Stomach (tissue), 8 donors: ENCODE measurements at regions not wholly inside any gene's neighbourhood (a gene's known extent, or its start where the extent isn't known, plus 50 kb on each side); places are given as distances from the start of the nearest gene placed in this dataset.

ENCODE experiments used
- DNase-seq, 2 donors: peaks; one replicate each; pipeline versions ENCODE4 v3.0.0 to v3.0.0-alpha.2; 2013 to 2019
- H3K27ac ChIP-seq, 5 donors: fragments of 200-600 bp in 4 of 5; sonication (generic) in 4 of 5; one replicate each; pipeline ENCODE4 v1.5.1; 2013 to 2019; ENCODE audit warnings: mild to moderate bottlenecking in 1 of 5, moderate library complexity in 1 of 5
- H3K27me3 ChIP-seq, 3 donors: fragments of 200-600 bp; sonication (generic); one replicate each; pipeline ENCODE4 v1.5.1; 2017 to 2019; ENCODE audit warnings: mixed run types in 1 of 3
- H3K36me3 ChIP-seq, 4 donors: fragments of 200-600 bp; sonication (generic); 1 replicate in 3 of 4; 2 replicates in 1 of 4; pipeline ENCODE4 v1.5.1; 2016 to 2019
- H3K4me1 ChIP-seq, 4 donors: fragments of 200-600 bp; sonication (generic); one replicate each; pipeline ENCODE4 v1.5.1; 2016 to 2019
- H3K4me3 ChIP-seq, 4 donors: fragments of 200-600 bp; sonication (generic) in 3 of 4; one replicate each; pipeline ENCODE4 v1.5.1; 2016 to 2019; ENCODE audit warnings: mild to moderate bottlenecking in 1 of 4
- H3K9me3 ChIP-seq, 4 donors: fragments of 200-600 bp; sonication (generic); one replicate each; pipeline ENCODE4 v1.5.1; 2016 to 2019
- EP300 ChIP-seq: sonication (generic); formaldehyde crosslinking; IDR thresholded peaks from one replicate; pipeline ENCODE4 v1.6.1; 2017; ENCODE audit warnings: antibody characterized with exemption
- POLR2A ChIP-seq, 4 donors: fragments of 450-650 bp; IDR thresholded peaks; one replicate each; pipeline ENCODE4 v1.6.1; 2016; ENCODE audit warnings: antibody characterized with exemption in 4 of 4, control low read depth in 2 of 4, mild to moderate bottlenecking in 1 of 4, moderate library complexity in 1 of 4
- POLR2AphosphoS5 ChIP-seq, 3 donors: sonication (generic); formaldehyde crosslinking; IDR thresholded peaks; one replicate each; pipeline ENCODE4 v1.6.1; 2016; ENCODE audit warnings: antibody characterized with exemption in 3 of 3
- WGBS, 5 donors: extraction: QIAGEN DNeasy Blood & Tissue Kit in 3 of 5; methylation state at CpG; one replicate each; pipeline versions ENCODE4 v1.1.5 to v1.1.7; 2013 to 2018; 5-methylcytosine and 5-hydroxymethylcytosine counted together
- intact Hi-C: fragments of 100-400 bp; cut with DNase I; formaldehyde crosslinking; loops from one replicate; pipeline ENCODE4 v1.15.1; 2023; ENCODE audit warnings: low total_unique reads
- TF ChIP-seq, protein P1 (sequence below), 7 experiments: fragments of 450-650 bp in 4 of 7; fragments of 200-600 bp in 3 of 7; sonication (generic) in 3 of 7; IDR thresholded peaks; one replicate each; pipeline ENCODE4 v1.5.1; 2016 to 2019; ENCODE audit warnings: antibody characterized with exemption in 7 of 7, control low read depth in 2 of 7, mild to moderate bottlenecking in 1 of 7
- donor health status: healthy with polysubstance abuse.
- donor health status: Bipolar disorder and iron deficiency.
- donor health status: healthy.

DNA sequence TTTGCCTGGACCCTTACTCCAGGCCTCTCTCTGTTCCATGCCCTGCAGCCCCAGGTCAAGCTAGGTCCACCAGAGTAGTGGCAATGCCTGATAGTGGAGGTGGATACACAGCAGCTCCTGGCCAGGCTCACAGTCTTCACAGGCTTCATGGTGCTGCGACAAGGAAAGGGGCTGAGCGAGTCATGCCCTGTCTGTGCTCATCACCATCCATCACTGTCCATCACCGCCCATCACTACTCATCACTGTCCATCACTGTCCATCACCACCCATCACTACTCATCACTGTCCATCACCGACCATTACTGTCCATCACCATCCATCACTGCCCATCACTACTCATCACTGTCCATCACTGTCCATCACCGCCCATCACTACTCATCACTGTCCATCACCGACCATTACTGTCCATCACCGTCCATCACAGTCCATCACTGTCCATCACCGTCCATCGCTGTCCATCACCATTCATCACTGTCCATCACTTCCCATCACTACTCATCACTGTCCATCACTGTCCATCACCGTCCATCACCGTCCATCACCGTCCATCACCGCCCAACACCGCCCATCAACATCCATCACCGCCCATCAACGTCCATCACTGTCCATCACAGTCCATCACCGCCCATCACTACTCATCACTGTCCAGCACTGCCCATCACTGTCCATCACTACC, 57.1 kb upstream of the OTOS start:
- no peaks in the 10 kb centered on the region for H3K36me3 ChIP-seq
- intact Hi-C loops = no loop called here
- no peak overlapping the region for H3K27ac ChIP-seq
- H3K9me3 ChIP-seq = no peaks in the 10 kb centered on the region
- peak in 1 of 2 donors; percentile 15 for DNase-seq
- peaks cover 0 to 56% (median 4%) of the 10 kb centered on the region in 3 donors for H3K27me3 ChIP-seq
- no peaks in the 10 kb centered on the region for H3K4me1 ChIP-seq
- TF ChIP-seq, protein P1, sequence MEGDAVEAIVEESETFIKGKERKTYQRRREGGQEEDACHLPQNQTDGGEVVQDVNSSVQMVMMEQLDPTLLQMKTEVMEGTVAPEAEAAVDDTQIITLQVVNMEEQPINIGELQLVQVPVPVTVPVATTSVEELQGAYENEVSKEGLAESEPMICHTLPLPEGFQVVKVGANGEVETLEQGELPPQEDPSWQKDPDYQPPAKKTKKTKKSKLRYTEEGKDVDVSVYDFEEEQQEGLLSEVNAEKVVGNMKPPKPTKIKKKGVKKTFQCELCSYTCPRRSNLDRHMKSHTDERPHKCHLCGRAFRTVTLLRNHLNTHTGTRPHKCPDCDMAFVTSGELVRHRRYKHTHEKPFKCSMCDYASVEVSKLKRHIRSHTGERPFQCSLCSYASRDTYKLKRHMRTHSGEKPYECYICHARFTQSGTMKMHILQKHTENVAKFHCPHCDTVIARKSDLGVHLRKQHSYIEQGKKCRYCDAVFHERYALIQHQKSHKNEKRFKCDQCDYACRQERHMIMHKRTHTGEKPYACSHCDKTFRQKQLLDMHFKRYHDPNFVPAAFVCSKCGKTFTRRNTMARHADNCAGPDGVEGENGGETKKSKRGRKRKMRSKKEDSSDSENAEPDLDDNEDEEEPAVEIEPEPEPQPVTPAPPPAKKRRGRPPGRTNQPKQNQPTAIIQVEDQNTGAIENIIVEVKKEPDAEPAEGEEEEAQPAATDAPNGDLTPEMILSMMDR (IDR thresholded peaks at IDR 0.05) = no peak
- no peak for TF ChIP-seq POLR2A (IDR thresholded peaks at IDR 0.05)
- no peak for TF ChIP-seq EP300
- no peak for TF ChIP-seq POLR2AphosphoS5 (IDR thresholded peaks at IDR 0.05)
- 92 to 96% (median 95%) methylated on average over 17 of the region's 17 CpGs for WGBS, 5 donors
- H3K4me3 ChIP-seq = no peak overlapping the region

DNA sequence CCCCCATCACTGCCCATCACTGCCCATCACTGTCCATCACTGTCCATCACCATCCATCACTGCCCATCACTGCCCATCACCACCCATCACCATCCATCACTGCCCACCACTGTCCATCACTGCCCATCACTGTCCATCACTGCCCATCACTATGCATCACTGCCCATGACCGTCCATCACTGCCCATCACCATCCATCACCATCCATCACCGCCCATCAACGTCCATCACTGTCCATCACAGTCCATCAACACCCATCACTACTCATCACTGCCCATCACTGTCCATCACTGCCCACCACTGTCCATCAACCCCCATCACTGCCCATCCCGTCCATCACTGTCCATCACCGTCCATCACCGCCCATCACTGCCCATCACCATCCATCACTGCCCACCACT, 57.8 kb upstream of the OTOS start:
- peak in 1 of 2 donors; percentile 17 for DNase-seq
- TF ChIP-seq POLR2A (IDR thresholded peaks at IDR 0.05) (no peak), EP300 (no peak), POLR2AphosphoS5 (IDR thresholded peaks at IDR 0.05) (no peak)
- TF ChIP-seq, protein P1 (IDR thresholded peaks at IDR 0.05) = no peak
- Histone ChIP-seq H3K36me3 (no peaks in the 10 kb centered on the region), H3K27me3 (peaks cover 0 to 60% (median 4%) of the 10 kb centered on the region in 3 donors), H3K4me1 (no peaks in the 10 kb centered on the region), H3K4me3 (no peak overlapping the region), H3K27ac (no peak overlapping the region), H3K9me3 (no peaks in the 10 kb centered on the region)
- WGBS, 5 donors = 90 to 96% (median 94%) methylated on average over 6 of the region's 6 CpGs
- intact Hi-C loops = no loop called here

DNA sequence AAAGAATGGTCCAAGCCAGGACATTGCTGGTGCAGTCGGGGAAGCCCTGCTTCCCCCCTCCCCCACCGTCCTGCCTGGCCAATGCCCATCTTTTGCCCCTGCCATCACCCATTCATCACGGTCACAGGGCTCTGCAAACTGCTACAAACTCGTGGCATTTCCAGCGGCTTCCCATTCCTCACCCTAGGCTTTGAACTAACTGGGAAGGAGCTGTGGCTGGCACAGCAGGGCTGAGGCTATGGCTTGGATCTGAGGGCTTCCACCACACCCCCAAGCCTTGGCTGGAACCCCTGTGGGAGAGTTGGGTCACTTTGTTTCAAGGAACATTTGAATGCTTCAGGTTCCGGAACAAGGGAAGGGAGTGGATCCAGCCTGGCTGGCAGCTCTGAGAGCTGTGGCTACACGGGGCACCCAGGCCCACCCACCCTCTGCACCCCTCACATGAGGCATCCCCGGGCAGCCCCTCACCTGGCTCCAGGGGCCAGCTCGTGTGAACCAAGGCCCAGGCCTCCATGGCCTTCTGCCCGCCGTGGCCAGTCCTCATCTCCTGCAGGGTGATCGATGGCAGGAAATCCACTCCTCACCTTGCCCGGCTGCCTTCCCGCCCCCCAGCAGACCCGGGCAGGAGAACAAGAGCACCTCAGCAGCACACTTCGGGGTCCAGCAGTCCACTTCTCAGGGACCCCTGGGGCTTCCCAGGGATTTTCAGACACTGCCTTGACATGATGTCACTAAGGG, 58.8 kb upstream of the OTOS start:
- peak in 1 of 2 donors; percentile 21 for DNase-seq
- no peak overlapping the region for H3K4me3 ChIP-seq
- no peaks in the 10 kb centered on the region for H3K4me1 ChIP-seq
- intact Hi-C loops = no loop called here
- H3K9me3 ChIP-seq = no peaks in the 10 kb centered on the region
- H3K27me3 ChIP-seq = peaks cover 0 to 63% (median 9%) of the 10 kb centered on the region in 3 donors
- H3K36me3 ChIP-seq = no peaks in the 10 kb centered on the region
- WGBS, 5 donors = 85 to 86% (median 85%) methylated on average over 13 to 16 of the region's 16 CpGs
- no peak overlapping the region for H3K27ac ChIP-seq
- TF ChIP-seq EP300 (no peak), POLR2AphosphoS5 (IDR thresholded peaks at IDR 0.05) (no peak), POLR2A (IDR thresholded peaks at IDR 0.05) (no peak)
- TF ChIP-seq, protein P1 (IDR thresholded peaks at IDR 0.05) = no peak

DNA sequence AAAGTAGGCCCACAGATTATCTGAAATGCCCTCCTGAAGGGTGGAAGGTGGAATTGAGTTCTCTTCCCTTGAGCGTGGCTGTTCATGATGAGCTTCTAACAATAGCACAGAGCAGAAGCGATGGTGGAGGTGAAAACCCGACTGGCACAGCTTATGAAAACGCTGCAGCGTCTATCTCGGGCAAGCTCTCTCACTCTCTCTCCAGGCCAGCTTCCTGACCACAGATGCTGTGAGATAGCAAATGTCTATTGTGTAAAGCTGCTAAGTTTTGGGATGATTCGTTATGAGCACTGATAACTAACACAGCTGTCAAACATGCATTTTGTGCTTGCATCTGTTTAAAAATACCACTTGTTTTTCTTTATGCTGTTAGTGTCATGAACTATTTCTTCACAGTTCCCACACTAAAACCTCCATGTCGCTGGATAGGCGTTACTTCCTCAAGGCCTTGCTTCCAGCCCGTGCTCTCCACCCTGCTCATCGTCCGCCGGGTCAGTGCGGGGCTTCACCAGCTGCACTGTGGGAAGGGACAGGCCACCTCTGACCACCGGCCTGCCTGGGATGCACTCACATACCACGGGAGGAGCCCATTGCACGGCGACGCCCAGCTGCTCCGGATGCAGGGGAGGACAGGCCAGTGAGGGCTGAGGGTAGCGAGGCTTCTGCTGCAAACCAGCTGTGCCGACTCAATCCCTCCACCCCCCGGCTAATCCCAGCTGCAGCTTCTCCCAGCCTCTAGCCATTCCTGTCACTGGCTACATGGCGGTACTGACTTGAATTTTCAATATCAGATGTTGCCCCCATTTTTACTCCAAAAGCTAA, 60.0 kb upstream of the OTOS start:
- no peak overlapping the region for H3K4me3 ChIP-seq
- 54 to 69% (median 60%) methylated on average over 17 to 24 of the region's 24 CpGs for WGBS, 5 donors
- no peak for TF ChIP-seq POLR2AphosphoS5 (IDR thresholded peaks at IDR 0.05)
- TF ChIP-seq POLR2A (IDR thresholded peaks at IDR 0.05) = no peak
- no peak for TF ChIP-seq EP300
- TF ChIP-seq, protein P1 (IDR thresholded peaks at IDR 0.05) = no peak
- intact Hi-C loops = no loop called here
- H3K9me3 ChIP-seq = no peaks in the 10 kb centered on the region
- no peaks in the 10 kb centered on the region for H3K4me1 ChIP-seq
- H3K36me3 ChIP-seq = no peaks in the 10 kb centered on the region
- DNase-seq = peak in 1 of 2 donors; percentile 73
- no peak overlapping the region for H3K27ac ChIP-seq
- H3K27me3 ChIP-seq = peaks cover 0 to 65% (median 7%) of the 10 kb centered on the region in 3 donors
